Central memory CD4-positive, alpha-beta T cell (primary cell): ENCODE measurements at regions not wholly inside any gene's neighbourhood (a gene's known extent, or its start where the extent isn't known, plus 50 kb on each side); places are given as distances from the start of the nearest gene placed in this dataset.

ENCODE experiments used
- DNase-seq: peaks from one replicate; pipeline ENCODE4 v3.0.0; 2022

DNA sequence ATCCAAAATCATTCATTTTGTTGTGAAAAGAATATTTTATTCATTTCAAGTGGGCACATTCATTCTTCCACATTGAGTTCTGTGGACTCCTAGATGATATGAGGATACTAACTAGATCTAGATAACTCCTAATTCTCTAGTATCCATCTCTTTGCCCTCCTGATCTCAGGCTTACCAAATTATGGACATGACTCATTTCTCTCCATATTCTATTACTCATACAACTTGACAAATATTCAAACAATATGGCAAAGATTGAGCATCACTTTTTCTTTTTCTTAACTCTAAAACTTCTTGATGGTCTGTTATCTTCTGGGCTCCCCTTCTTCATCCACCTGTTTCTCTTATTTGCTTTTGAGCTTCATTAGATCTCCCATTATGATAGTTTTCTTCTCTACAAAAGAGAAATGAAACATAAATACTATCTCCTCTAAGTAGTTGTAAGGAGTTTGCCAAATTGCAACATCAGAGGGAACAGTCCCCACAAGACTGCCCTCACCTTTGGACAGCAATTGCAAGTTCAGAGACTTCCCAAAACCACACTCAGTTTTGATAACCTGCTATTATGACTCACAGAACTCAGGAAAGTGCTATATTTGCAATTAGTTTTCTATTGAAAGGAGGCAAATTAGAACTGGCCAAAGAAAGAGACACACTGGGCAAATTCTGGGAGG, 422.9 kb downstream of the SPRY1 start:
- DNase-seq, result no peak

DNA sequence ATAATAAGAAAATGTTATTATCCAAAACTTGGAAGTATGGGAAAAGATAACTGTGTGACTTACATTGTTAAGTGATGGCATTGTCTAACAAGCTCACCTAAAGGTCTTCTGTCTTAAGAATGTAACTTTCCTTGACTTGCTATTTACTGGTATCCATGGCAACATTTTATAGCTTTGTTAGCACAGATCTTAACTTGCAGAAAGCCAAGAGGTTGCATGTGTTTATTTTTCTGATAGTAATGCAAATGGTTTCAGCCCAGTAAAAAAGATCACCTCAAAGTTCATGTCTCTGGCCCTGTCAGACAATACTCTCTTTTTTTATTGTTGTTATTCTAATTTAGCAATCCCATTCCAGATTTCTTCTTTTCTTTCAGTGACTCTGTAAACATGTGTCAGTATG, 425.3 kb downstream of the SPRY1 start:
- DNase-seq, result no peak

DNA sequence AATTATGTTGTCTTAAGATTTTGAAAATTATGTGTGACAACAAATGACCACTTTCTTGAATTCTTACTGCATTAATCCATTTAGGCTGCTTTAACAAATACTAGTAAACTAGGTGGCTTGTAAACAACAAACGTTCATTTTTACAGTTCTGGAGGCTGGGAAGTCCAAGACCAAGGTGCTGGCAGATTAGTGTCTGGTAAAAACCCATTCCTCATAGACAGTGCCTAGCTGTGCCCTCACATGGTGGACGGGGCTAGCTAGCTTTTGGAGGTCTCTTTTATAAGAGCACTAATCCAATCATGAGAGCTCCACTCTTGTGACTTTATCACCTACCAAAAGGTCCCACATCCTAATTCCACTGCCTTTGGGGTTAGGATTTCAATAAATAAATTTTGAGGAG, 425.8 kb downstream of the SPRY1 start:
- DNase-seq, result no peak

DNA sequence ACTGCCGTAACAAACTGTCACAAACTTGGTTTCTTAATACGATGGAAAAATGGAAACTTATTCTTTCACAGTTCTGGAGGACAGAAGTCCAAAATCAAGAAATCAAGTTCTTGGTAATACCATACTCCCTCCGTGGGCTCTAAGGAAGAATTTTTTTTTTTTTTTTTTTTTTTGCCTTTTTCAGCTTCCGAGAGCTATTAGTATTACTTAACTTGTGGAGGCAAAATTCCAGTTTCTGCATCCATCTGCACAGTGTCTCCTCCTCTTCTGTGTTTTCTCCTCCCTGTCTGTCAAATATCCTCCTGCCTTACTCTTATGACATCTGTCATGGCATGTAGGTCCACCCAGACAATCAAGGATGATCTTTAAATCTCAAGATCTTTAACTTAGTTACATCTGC, 426.6 kb downstream of the SPRY1 start:
- no peak for DNase-seq

DNA sequence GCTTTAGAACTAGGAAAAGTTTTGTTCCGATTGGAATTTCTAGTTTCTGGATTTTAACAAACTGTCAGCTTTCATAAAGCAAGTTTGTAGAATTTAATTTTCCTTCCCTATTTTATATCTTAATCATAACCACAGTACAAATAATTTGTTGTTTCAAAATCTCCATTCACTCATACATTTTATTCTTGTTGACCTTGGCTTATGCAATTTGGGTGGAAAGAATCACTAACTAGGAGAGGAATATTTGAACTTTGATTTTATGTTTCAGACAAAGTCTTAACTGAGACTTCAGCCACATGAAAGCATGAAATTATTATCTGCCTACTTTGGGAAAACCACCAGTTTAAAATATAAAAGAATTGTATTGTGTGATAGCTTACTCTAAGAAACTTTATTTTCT, 427.9 kb downstream of the SPRY1 start:
- no peak for DNase-seq

DNA sequence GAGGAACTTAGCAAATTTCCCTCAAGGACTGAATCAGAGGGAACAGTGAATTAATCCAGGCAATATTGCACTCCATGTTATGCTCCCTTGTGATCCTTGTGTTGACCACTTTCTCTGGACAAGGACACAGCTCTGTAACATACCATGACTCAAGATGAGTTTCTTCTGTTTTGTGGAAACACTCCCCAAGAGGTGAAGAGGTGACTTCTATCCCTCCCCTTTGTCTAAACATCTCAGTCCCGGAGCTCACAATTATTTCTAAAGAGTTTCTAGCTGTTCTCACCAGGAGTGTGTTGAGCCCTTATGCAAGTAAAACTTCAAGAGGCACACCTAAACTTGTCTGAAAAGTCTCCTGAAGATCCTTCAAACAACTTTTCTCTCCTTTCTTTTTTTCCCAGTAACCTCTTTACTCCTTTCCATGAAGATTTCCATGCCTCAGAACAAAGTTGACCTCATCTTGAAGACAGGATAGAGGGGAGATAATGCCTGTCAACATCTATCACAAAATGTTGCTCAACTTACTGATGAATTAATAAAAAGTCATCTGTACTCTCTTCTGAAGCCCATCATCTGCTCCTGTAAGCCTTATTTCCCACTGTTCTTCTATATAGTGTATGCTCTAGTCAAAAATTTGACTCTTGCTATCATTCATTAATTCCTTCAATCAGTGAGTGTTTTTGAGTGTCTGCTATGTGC, 429.1 kb downstream of the SPRY1 start:
- no peak for DNase-seq

DNA sequence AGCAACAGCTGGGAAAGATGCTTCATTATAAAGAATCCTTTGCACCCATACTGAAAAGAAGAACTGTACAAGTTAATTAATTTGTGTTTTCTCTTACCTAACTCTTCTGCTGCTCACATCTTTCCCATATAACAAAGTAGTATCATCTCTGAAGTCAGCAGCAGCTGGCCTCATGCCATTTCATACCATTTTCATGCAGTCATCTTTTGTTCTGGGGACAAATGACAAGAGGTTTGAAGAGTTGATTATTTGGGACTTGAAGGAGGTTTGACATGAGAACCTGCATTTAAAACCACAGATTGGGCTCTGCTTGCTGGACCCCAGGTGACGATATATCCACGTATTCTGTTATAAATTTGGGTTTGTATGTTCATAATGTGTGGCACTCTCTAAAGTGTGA, 430.3 kb downstream of the SPRY1 start:
- no peak for DNase-seq

DNA sequence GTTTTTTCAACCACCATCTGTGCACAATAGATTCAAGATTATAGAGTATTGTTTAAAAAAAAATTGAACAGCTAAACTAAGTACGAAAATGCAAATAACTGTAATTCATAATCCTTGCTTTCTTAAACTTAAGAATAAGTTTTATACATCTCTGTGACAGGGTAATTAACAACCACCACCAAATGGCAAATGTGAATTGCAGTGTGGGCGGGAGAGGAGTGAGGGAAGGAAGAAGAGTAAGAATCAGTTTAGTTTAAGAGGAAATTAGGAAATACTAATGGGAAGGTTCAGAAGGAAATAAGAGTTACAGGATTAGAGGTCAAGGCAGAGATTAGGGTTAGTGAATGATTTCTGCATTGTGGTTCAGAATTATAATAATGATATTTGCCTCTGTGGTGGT, 430.9 kb downstream of the SPRY1 start:
- no peak for DNase-seq

DNA sequence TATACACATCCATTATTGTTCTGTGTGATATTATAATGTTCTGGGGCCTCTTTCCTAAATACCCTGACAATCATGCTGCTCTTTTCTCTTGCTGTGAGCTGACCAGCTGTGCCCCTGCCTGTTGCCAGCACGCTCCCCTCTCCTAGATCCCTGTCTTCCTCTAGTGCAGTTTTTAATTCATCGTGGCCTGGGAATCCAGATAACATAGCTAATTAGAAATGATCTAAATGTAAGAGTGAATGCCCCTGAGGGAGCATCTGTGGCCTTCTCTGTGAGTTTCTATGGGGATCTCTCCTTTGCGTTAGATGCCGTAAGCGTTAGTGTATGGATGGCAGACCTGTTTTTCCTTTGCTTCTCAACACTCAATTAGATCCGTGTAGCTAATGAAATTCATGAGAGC, 434.3 kb downstream of the SPRY1 start:
- no peak for DNase-seq

DNA sequence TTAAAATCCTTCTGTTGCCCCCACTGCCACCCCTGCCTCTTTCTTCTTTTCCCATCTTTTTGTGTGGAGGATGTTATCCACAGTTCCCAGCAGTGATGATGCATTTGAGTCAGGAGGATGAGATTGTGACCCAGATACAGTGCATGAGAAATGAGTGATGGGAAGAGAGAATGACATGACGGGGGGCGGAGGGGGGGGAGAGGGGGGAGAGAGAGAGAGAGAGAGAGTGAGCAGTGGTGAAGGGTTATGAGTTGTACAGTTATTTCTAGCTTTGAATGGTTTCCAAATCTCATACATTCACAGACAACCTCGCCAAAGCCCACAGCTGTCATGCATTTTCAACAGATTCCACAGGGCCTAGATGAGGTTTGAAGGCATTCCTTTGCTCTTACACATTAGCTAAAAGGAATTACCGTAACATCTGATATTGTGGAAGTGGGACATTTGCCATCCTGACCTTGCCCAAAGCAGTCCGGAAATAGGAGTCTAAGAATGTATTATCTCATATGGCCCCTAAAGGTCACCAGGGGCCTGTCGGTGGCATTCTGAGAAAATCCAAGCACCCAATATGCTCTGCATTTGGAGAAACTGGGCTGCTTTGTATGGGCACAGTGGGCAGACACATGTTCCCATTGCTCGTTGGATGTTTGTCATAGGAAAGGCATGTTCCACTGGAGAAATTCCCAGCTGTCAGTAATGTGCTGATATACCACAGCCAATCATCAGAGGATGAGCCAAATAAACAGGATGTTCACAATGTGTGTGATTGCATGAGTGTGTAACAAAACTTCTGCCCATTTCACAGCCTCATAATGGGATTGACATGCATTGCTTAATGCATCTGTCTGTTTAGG, 435.8 kb downstream of the SPRY1 start:
- no peak for DNase-seq

DNA sequence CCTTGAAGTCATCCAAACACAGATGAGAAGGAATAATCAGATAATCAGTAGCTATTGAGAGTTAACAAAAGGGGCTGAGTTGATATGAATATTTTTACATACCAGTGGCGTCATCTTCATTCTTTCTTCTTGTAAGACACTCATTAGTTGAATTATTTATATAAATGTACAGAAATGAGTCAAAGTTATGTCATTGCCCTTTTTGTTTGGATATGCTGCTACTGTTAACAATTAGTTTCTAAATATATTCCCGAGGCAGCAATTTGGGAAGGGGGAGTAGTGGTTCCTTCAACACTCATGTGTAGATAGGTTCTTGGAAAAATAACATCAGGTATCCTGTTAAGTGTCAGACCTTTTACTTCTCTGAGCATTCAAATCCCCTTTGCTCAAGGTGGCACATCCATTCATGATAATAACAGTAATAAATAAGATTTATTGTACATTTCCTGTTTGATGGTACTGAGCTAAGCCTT, 436.6 kb downstream of the SPRY1 start:
- no peak for DNase-seq

DNA sequence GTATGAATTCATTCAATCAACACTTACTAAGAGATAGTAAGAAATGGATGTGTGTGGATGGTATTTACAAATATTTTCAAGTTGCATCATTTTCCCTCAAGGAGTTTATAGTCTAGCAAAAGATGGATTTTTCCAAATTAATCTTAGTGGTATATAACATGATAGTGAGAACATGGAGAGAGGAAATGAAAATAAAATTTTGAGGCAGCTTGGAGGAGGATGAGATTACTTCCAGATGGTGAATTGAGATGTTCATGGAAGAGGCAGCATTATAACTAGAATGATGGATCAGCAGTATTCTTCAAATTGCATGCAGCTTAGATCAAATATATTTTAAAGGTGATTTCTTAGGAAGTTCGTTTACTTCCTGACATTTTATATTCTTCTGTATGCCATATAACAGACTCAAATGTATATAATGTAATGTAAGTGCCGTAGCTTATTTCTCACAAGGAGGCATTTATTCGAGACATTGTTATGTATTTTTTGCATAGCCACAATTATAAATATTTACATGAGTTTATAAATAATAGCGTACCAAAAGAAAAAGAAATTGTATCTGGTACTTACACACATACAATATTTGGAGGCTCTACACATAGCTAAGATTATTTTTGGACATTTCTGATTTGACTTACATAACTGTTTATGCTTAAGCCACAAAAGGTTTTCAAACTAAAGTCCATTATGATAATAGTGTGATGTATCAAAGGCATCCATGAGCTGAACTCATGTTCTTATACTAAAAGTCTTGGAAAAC, 439.4 kb downstream of the SPRY1 start:
- DNase-seq, result no peak

DNA sequence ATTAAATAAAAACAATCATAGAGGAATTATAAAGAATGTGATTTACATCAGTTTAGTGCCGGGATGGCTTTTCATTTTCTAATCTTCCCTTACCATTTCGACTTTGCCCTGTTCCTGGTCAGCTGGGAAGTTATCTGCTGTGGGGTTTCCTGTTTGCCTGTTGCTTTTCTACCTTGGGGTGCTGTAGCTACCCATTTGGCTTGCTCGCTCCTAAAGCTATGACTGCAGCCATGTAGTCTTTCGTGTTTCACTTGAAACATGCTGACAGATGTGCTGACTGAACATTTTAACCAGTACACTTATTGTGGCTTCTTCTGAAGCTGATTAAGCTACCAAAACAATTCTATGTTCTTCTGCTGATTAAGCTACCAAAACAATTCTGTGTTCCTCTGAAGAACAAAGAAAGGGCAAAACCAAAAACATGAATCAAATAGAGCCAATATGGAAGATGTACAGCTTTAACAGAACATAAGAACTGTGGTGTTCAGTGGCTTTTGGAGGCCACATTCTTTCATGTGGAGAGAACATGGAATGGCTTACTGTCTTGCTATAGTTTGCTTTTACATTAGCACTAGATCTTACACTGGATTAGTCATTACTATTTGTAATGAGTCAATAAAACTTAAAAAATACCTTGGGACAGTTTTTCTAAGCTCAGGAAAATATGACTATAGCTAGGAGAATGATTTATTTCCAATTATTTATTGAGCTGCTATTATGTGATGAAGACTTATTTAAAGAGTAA, 440.4 kb downstream of the SPRY1 start:
- DNase-seq, result no peak

DNA sequence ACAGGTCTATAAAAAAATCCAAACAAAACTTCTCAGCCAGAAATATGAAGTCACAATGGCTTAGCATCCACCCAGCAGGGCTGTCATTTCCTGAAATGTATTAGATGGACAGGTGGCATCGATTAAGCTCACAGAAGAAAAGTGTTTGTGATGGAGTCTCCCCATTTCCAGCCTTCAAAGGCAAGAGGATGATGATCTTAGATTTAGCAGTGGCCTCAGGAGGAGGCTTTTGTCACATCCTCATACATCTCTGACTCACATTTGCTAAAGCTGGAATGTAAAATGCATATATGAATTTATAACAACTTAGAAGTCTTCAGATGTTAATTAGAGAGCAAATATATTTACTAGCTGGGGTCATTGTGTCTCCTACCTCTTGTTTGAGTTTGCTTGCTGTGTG, 441.9 kb downstream of the SPRY1 start:
- no peak for DNase-seq

DNA sequence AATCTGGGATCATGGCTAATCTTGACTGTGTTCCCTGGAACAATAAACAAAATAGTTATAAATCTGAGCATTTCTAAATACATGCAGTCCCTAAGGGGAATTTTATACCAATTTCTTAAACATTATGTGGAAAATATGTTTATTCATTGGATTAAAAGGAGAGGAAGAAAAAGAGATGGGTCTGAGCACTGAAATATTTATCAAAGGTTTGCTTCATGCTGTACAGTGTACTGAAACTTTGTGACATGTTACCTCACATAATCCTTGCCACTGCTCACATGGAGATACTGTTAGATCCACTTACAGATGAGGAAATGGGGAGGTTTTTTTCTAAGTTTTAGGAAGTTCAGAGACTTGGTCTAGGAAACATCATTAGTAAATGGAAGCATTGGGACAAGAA, 443.6 kb downstream of the SPRY1 start:
- DNase-seq, result no peak

DNA sequence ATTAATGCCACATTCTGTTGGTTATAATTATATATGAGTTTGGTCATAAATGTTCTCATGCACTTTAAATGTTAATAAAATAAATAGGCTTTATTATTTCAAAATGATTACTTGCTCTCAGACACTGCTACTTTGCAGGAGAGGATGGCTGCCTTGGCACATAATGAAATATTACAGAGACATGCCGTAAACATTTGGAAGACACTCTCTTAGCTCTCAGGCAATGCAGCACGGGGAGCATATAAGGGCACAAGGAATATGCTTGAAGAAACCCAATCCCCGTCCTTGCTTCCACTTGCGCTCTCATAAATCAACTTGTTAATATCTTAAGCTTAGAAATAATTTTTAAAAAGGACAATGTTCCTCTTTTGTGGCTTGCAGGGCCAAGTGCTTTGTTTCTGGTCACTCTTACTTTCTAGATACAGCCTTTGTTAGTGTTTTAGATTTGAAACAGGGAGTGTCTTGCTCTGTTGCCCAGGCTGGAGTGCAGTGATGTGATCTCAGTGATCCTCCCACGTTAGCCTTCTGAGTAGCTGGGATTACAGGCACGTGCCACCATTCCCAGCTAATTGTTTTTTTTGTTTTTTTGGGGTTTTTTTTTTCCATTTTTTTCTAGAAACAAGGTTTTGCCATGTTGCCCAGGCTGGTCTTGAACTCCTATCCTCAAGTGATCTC, 445.0 kb downstream of the SPRY1 start:
- no peak for DNase-seq

DNA sequence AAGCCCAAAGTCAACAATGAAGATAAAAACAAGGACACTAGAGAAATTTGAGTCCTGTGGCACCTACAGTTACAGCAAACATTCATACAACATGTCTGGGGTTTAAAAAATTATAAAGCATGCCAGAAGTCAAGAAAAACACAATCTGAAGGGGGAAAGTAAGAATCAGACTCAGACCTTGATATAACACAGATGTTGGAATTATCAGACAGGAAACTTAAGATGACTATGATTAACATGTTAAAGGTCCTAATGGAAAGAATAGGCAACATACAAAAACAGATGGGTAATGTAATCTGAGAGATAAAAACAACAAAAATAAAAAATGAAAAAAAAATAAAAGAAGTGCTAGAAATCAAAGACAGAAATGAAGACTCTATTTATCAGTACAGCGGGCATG, 446.5 kb downstream of the SPRY1 start:
- no peak for DNase-seq

DNA sequence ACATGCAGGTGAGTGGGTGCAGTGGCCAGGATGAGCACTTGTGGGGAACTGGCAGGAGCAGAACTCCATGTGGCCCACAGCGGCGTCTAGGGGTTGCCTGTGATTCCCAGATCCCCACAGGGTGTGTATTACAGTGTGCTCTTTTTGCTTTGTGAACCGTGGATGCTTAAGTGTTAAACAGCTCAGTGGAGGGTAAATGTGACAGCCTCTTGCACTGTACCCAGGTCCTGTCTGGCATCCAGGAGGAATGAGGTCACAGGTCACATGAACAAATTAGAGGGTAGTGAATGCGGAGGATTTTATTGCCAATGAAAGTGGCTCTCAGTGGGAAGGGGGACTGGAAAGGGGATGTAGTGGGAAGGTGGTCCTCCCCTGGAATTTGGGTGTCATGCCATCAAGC, 447.8 kb downstream of the SPRY1 start:
- DNase-seq, result no peak

DNA sequence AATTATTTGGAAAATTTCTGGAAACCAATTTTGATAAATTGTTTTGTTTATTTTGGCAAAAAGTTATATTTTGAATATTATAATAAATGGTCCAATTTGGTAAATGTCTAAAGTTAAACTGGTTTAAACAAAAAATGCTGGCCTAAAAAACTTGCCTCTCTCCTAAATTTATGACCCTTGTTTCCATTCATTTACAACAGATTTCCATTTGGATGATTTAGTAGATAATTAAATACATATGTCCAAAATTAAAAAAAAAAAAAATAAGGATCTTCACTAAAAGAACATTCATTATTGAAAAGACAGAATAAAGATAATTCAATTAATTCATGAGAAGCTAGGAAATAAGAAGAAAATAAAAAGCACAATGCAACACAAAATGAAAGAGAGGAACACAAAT, 449.5 kb downstream of the SPRY1 start:
- no peak for DNase-seq

DNA sequence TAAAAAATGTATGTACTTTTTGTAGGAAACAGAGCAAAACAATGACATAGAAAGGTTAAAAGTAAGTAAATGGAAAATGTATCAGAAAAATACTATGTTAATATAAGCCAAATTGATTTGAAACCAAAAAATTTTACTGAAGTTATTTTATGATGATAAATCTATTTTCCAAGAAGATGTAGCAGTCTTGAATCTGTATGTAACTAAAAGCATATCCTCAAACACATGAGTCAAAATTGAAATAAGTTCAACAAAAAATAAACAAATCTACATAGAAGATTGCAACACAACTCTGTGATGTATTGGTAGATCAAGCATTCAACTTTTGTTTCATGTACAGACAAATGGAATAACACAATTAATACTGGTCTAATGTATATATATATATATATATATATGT, 450.0 kb downstream of the SPRY1 start:
- DNase-seq, result no peak

DNA sequence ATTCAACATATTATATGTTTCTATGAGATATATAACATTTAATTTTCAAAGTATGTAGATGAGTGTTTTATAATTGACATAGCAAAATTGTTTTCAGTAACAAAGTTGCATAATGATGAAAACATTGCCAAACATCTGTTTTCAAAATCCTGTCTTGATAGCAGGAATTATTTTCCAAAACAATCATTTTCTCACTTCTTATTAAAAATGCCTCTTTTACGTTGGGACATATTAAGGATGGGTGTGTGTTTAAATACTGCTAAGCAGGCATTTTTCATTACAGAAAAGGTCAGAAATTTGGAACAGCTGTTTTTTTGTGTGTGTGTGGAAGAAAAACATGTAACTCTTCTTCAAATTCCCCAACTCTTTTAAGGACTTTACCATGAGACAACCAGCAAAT, 452.0 kb downstream of the SPRY1 start:
- no peak for DNase-seq

DNA sequence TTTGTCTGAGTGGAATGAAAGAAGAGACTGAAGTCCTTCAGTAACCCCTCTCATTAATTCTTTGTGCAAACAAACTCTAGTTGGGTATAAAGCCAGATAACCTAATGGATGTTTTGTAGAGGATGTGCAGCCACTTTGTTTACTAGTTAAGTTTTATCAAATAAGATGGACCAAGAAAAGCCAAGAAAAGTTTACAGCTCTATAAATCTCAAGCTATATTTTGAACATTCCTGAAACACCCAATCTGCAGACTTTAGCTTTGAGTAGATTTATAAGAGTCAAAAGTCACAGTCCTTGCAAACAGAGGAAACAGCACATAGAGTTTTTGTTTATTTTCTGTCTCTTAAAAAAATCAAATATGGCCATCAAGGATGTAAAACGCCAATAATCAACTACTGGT, 452.9 kb downstream of the SPRY1 start:
- DNase-seq, result no peak
